GM19023 (cell line): ENCODE measurements at regions not wholly inside any gene's neighbourhood (a gene's known extent, or its start where the extent isn't known, plus 50 kb on each side); places are given as distances from the start of the nearest gene placed in this dataset.
"Not testable (repeated sequence)": the region's sequence is repeated elsewhere in the genome, so short reads cannot be mapped to it uniquely, and the experiment has no call there.

Experiments
- ATAC-seq: cut with Tn5 transposase; IDR thresholded peaks from one replicate; pipeline ENCODE4 v1.9.1; 2021; ENCODE audit warnings: mild to moderate bottlenecking, moderate library complexity; ENCODE audit not compliant: unreplicated experiment

GRCh38 chr1:56133522-56134472 lies 445.6 kb downstream of the PLPP3 start:
- ATAC-seq: peak; percentile 65

- ATAC-seq: no peak
Observed at GRCh38 chr1:56132520-56132919, 446.8 kb downstream of the PLPP3 start.

GRCh38 chr1:56129837-56130236 lies 449.5 kb downstream of the PLPP3 start:
- no peak for ATAC-seq

DNA sequence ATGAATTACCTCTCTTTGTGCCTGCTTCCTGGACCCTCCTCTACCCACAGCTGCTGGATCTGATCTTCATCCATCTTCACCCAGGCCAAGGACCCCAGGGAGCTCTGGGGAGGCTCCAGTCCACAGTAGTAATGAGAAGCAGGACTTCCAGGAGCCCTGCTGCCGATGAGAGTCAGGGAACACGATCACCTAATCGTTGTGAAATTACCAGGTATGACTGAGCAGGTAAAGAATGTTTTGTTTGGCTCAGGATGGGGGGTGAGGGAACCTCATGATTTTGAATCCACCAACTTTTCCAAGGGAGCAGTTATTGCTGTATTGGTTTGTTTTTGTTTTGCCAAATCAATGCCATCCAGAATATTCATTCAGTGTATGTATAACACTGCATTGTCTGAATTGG lies 454.0 kb downstream of the PLPP3 start:
- ATAC-seq: no peak

DNA sequence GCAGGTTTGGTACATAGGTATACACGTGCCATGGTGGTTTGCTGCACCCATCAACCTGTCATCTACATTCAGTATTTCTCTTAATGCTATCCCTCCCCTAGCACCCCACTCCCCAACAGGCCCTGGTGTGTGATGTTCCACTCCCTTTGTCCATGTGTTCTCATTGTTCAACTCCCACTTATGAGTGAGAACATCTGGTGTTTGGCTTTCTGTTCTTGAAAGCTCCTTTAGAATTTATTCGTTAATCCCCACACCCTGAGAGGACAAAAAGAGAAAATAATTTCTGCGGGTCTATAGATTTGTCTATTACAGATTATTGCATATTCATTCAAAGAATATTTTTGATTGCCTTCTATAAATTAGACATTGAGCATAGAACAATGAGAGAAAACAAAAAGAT lies 455.5 kb downstream of the PLPP3 start:
- no peak for ATAC-seq

DNA sequence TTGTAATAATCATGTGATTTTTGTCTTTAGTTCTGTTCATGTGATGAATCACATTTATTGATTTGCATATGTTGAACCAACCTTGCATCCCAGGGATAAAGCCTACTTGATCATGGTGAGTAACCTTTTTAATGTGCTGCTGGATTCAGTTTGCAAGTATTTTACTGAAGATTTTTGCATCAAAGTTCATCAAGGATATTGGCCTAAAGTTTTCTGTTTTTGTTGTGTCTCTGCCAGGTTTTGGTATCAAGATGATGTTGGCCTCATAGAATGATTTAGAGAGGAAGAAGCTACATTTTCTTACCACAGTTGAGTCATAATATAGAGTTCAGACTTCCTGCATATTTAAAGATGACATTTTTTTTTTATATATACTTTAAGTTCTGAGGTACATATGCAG lies 455.9 kb downstream of the PLPP3 start:
- no peak for ATAC-seq

DNA sequence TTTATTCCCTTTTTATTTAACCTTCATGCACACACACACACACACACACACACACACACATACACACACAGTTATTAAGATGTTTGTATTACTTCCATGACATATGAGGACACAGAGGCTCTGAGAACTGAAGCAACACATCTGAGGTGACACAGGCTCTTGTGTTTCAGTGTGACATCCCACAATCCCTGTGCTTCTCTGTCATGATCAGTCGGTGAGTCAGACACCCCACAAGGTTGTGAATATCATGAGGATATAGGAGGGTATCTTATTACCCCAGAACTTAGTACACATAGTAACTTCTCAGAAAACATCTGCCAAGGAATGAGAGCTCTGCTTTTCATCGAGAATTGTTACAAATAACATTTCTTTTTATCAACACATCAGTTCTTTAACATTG lies 459.3 kb downstream of the PLPP3 start:
- ATAC-seq: no peak

DNA sequence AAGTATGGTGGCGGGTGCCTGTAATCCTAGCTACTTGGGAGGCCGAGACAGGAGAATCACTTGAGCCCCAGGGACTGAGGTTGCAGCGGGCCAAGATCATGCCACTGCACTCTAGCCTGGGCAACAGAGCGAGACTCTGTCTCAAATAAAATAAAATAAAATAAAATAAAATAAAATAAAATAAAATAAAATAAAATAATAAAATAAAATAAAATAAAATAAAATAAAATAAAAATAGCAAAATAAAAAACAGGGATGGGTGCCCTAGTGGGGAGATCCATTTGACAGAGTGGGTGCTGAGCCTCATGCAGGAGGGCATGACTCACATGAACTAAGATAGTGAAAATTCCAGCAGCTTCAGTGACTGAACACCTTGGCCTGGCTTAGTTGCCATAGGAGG lies 460.7 kb downstream of the PLPP3 start:
- not testable (repeated sequence) for ATAC-seq

DNA sequence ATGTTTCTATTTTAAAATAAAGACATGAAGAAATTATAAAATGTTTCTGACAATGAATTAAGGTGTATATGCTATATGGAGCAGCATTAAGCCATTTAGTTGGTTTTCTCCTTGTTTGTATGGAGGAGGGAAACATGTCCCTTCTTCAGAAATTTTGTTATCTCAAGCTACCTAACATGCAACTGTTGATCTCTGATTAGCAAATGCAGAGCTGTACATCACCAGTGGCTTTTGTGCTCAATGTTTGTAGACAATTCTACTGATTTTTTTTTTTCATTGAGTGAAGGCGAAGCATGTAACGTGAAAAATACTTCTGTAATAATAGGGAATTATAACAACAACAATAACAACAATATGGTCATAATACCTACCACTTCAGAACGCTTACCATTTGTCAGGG lies 463.7 kb downstream of the PLPP3 start:
- ATAC-seq: no peak

- ATAC-seq: no peak
Observed at GRCh38 chr1:56113679-56114078, 465.7 kb downstream of the PLPP3 start.

GRCh38 chr1:56107275-56107638 lies 472.1 kb downstream of the PLPP3 start:
- no peak for ATAC-seq

- no peak for ATAC-seq
Observed at GRCh38 chr1:56106531-56107274, 472.7 kb downstream of the PLPP3 start.

DNA sequence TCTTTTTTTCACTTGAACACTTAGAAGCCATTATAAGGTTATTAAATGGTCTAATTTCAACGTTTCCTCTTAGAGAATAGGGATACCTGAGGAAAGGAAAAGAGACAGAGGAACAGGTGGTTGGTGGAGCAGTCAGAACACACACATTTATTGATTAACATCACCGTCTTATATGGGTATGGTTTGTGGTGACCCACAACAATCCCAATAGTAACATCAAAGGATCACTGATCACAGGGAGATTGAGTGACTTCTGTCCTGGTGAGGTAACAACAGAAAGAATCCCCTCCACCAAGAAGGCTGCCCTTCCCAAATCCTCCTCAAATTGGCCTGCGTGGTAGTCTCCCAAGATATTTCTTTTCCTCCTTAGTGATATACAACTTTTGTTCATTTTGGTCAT lies 474.0 kb downstream of the PLPP3 start:
- ATAC-seq: no peak

GRCh38 chr1:56099766-56100265 lies 479.5 kb downstream of the PLPP3 start:
- ATAC-seq: no peak

DNA sequence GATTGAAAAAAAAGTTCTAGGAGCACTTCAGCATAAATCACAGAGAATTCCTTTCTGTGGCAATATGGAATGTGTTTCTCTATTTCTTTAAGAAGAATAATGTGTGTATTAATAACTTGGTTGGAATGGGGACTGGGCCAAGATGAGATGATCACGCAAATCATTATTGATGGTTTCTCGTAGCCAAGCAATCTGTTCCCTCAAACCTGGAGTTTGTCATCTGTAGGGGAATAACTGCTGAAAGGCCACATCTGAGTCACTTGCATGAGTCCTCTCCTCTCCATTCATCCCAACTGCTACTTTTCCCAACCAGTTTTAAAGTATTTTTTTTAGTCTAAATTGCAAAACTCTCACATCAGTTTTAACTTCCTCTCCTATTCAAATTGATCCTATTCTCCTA lies 480.4 kb downstream of the PLPP3 start:
- ATAC-seq: no peak

DNA sequence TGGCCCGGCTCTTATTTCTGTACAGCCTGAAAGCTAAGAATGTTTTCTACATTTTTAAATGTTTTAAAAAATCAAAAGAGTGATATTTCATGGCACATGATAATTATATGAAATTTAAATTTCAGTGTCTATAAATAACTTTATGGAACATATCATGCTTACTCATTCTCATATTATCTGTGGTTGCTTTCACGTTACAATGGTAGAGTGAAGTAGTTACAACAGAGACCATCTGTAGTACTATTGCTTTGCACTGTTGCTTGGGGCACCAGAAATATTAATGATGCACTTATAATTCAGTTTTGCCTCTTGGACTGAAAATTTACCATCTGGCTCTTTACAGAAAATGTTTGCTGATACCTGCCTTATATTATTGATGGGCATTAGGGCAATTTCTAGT lies 481.6 kb downstream of the PLPP3 start:
- ATAC-seq: no peak

GRCh38 chr1:56095696-56096665 lies 483.4 kb downstream of the PLPP3 start:
- no peak for ATAC-seq

- ATAC-seq: no peak
Observed at GRCh38 chr1:56094168-56094567, 485.2 kb downstream of the PLPP3 start.

DNA sequence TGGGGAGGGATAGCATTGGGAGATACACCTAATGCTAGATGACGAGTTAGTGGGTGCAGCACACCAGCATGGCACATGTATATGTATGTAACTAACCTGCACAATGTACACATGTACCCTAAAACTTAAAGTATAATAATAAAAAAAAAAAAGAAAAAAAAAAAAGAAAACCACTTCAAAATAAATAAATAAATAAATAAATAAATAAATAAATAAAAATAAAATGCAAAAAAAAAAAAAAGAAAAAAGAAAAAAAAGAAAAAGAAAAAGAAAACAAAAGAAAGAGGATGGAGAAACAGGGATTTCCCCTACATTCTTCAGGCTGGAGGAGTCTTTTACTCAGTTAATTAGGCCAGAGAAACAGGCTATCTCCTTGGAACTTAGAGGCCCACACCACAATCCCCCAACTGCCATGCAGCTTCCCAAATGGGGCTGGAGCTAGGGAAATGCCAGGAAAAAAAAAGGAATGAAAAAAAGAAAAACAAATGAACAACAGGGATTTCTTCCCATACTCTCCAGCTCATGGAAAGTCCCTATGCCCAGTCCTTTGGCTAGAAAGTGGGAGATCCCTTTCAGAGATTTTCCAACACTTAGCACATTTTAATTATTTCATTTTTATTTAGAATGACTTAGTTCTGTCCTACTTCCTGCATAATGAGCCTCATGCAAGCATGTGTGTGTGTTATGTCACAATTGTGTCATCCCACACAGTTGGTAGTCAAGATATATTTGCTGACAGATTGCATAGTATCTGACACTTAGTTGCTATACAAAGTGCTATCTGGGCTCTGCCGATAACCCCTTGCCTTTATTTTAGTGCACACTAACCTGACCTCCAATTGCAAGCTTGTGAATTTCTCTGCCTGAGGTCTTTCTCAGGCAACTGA lies 486.4 kb downstream of the PLPP3 start:
- ATAC-seq: no peak

- not testable (repeated sequence) for ATAC-seq
Observed at GRCh38 chr1:56089826-56090225, 489.5 kb downstream of the PLPP3 start.
